Cardiac fibroblast (primary cell): ENCODE measurements at regions not wholly inside any gene's neighbourhood (a gene's known extent, or its start where the extent isn't known, plus 50 kb on each side); places are given as distances from the start of the nearest gene placed in this dataset.

Experiments used
- DNase-seq, 2 donors: peaks; one replicate each; pipeline versions ENCODE4 v3.0.0 to v3.0.0-alpha.2; 2010; ENCODE audit warnings: low read depth in 2 of 2
- H3K4me3 ChIP-seq, 2 donors: replicated peaks in 1 of 2; 1 replicate in 1 of 2; 2 replicates in 1 of 2; pipeline ENCODE4 v1.5.1; 2011; ENCODE audit warnings: low read depth in 2 of 2, low read length in 2 of 2, mild to moderate bottlenecking in 2 of 2, moderate library complexity in 1 of 2
- TF ChIP-seq, protein P1 (sequence below): IDR thresholded peaks from one replicate; pipeline ENCODE4 v1.5.1; 2011; ENCODE audit warnings: low read depth, mild to moderate bottlenecking, low read length, inconsistent platforms

DNA sequence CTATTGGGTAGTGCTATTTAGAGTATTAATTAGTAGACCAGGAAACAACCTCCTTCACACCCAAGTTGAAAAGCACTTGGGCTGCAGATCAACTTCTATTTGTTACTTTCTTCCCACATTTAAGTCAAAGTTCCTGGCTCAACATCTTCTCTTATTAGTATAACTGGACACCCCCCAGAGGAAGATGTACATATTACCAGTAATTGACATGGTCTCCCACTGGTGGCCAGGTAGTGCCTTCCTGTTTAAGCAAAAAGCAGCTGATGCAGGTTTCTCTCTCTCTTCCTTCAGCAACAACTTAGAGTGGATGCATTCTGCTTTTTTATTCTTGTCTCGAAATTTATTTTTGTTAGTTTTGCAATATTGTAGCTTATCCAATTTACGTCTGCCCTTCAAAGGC lies 438.1 kb downstream of the GBA3 start:
- no peak for DNase-seq
- TF ChIP-seq, protein P1, sequence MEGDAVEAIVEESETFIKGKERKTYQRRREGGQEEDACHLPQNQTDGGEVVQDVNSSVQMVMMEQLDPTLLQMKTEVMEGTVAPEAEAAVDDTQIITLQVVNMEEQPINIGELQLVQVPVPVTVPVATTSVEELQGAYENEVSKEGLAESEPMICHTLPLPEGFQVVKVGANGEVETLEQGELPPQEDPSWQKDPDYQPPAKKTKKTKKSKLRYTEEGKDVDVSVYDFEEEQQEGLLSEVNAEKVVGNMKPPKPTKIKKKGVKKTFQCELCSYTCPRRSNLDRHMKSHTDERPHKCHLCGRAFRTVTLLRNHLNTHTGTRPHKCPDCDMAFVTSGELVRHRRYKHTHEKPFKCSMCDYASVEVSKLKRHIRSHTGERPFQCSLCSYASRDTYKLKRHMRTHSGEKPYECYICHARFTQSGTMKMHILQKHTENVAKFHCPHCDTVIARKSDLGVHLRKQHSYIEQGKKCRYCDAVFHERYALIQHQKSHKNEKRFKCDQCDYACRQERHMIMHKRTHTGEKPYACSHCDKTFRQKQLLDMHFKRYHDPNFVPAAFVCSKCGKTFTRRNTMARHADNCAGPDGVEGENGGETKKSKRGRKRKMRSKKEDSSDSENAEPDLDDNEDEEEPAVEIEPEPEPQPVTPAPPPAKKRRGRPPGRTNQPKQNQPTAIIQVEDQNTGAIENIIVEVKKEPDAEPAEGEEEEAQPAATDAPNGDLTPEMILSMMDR = no peak
- no peak overlapping the region for H3K4me3 ChIP-seq

- TF ChIP-seq, protein P1 = no peak
- DNase-seq = no peak
Measured at GRCh38 chr4:23125118-23125517, 432.4 kb downstream of the GBA3 start.

GRCh38 chr4:23122666-23123400 lies 430.1 kb downstream of the GBA3 start:
- DNase-seq = no peak
- TF ChIP-seq, protein P1 = no peak
- no peak overlapping the region for H3K4me3 ChIP-seq

More at GRCh38 chr4:23125118-23125517, 432.4 kb downstream of the GBA3 start:
- no peak overlapping the region for H3K4me3 ChIP-seq

DNA sequence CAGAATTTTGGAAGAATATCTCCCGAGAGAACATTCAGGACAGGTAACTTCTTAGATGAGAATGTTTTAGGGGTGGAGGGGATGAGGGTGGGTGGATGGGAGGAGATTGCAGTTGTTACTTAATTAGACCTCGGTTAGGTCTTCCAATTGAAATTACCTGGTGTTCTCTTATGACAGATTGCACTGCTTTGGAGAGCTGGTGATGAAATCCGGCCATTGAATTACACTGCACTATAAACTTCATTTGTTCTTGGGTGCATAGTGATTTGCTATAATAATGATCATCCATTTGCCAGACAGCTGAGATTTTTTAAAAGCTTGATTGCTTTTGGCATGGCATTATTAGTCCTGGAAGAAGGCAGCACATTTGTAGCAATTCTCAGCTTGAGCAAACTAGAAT lies 427.6 kb downstream of the GBA3 start:
- TF ChIP-seq, protein P1 = no peak
- H3K4me3 ChIP-seq = no peak overlapping the region
- DNase-seq = no peak

GRCh38 chr4:23117826-23118225 lies 425.1 kb downstream of the GBA3 start:
- TF ChIP-seq, protein P1 = no peak
- DNase-seq = no peak
- no peak overlapping the region for H3K4me3 ChIP-seq

GRCh38 chr4:23114538-23114937 lies 421.8 kb downstream of the GBA3 start:
- TF ChIP-seq, protein P1 = no peak
- H3K4me3 ChIP-seq = no peak overlapping the region
- no peak for DNase-seq

DNA sequence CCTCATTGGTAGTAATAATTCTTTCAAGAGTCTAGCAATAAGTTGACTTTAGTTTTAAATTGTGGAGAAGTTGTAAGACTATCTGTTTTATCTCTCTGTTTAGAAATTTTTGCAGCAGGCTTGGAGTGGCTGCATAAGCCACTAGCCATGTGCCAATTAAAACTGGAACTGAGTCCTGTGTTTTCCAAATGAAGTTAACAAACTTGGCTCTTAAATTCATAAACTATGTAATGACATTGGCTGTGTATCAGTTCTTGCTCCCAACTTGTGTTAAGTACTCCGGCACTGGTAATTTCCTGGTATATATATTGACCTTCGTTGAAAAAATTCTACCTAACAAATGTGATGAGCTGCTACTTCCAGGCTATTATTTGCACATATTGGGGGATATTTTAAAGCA lies 420.4 kb downstream of the GBA3 start:
- no peak for DNase-seq
- no peak overlapping the region for H3K4me3 ChIP-seq
- TF ChIP-seq, protein P1 = no peak
